CD4-positive, alpha-beta T cell (primary cell): ENCODE measurements at regions not wholly inside any gene's neighbourhood (a gene's known extent, or its start where the extent isn't known, plus 50 kb on each side); places are given as distances from the start of the nearest gene placed in this dataset.
"Not testable (repeated sequence)": the region's sequence is repeated elsewhere in the genome, so short reads cannot be mapped to it uniquely, and the experiment has no call there.

Experiments
- ATAC-seq: fragments of 200-7000 bp; cut with Tn5 transposase; one replicate; pipeline ENCODE4 v1.10.0; 2022; ENCODE audit warnings: mild to moderate bottlenecking; ENCODE audit not compliant: poor library complexity
- CTCF ChIA-PET: fragments of 350-600 bp; sonication (Branson Sonifier 250); formaldehyde crosslinking; loops from one replicate; lab custom pipeline; 2021; ENCODE audit warnings: antibody characterized with exemption, inconsistent platforms; lab: Charles Lee
- POLR2A ChIA-PET: fragments of 350-600 bp; sonication (Branson Sonifier 250); formaldehyde crosslinking; loops from one replicate; lab custom pipeline; 2021; ENCODE audit warnings: antibody characterized with exemption, inconsistent platforms; lab: Charles Lee
- DNase-seq, 14 experiments: peaks; one replicate each; pipeline ENCODE4 v3.0.0-alpha.2; 2013 to 2020; ENCODE audit warnings: mixed read lengths in 2 of 14
- H3K27ac ChIP-seq, 2 donors: one replicate each; pipeline versions ENCODE4 v1.5.1 to v1.7.0; 2013; ENCODE audit warnings: low read length in 2 of 2, low read depth in 1 of 2, mild to moderate bottlenecking in 1 of 2
- H3K27me3 ChIP-seq, 2 experiments: 1 replicate in 1 of 2; 2 replicates in 1 of 2; pipeline versions ENCODE4 v1.6.1 to v1.7.0; 2013; ENCODE audit warnings: low read length in 2 of 2, control low read depth in 1 of 2, mild to moderate bottlenecking in 1 of 2, moderate library complexity in 1 of 2; ENCODE audit not compliant: insufficient read depth in 2 of 2, control insufficient read depth in 1 of 2
- H3K36me3 ChIP-seq: one replicate; pipeline ENCODE4 v1.6.1; 2013; ENCODE audit warnings: low read length, control low read depth; ENCODE audit not compliant: insufficient read depth
- H3K4me1 ChIP-seq: one replicate; pipeline ENCODE4 v1.6.1; 2013; ENCODE audit warnings: low read length, control low read depth; ENCODE audit not compliant: insufficient read depth
- H3K4me3 ChIP-seq: one replicate; pipeline ENCODE4 v1.5.1; 2013; ENCODE audit warnings: mild to moderate bottlenecking, low read length, moderate library complexity
- H3K9me3 ChIP-seq, 2 experiments: 1 replicate in 1 of 2; 2 replicates in 1 of 2; pipeline versions ENCODE4 v1.6.1 to v1.7.0; 2013; ENCODE audit warnings: low read length in 2 of 2, mild to moderate bottlenecking in 2 of 2, control low read depth in 1 of 2, moderate library complexity in 1 of 2; ENCODE audit not compliant: control insufficient read depth in 1 of 2, insufficient read depth in 1 of 2
- H3K27ac Mint-ChIP-seq: one replicate; pipeline ENCODE4 v1.8.0; 2020; ENCODE audit warnings: mixed read lengths
- H3K27me3 Mint-ChIP-seq: one replicate; pipeline ENCODE4 v1.8.0; 2021; ENCODE audit warnings: mixed read lengths
- H3K36me3 Mint-ChIP-seq: one replicate; pipeline ENCODE4 v1.8.0; 2021; ENCODE audit warnings: low read depth, mixed read lengths
- H3K4me1 Mint-ChIP-seq: one replicate; pipeline ENCODE4 v1.8.0; 2021; ENCODE audit warnings: low read depth, mixed read lengths
- H3K4me3 Mint-ChIP-seq: one replicate; pipeline ENCODE4 v1.8.0; 2020; ENCODE audit warnings: mild to moderate bottlenecking, mixed read lengths
- H3K9me3 Mint-ChIP-seq: one replicate; pipeline ENCODE4 v1.8.0; 2020; ENCODE audit warnings: mixed read lengths
- CTCF ChIP-seq: fragments of 200-600 bp; IDR thresholded peaks from one replicate; pipeline ENCODE4 v1.8.0; 2022; ENCODE audit warnings: antibody characterized with exemption, mild to moderate bottlenecking
- intact Hi-C, 2 experiments: fragments of 100-400 bp; cut with DNase I in 1 of 2; cut with micrococcal nuclease in 1 of 2; formaldehyde crosslinking; loops; one replicate each; pipeline versions ENCODE4 v1.15.1 to v1.9.0; 2023 to 2025; cut with DNase I, micrococcal nuclease

GRCh38 chr1:217133958-217134856 lies 411.0 kb upstream of the ESRRG start:
- no peak for TF ChIP-seq CTCF
- no peak for ATAC-seq
- Histone ChIP-seq H3K36me3 (no peaks in the 10 kb centered on the region), H3K27ac (no peak overlapping the region), H3K4me3 (no peak overlapping the region), H3K9me3 (peaks cover 0 to 54% of the 10 kb centered on the region in 2 experiments), H3K27me3 (peaks cover 49 to 65% of the 10 kb centered on the region in 2 experiments), H3K4me1 (no peaks in the 10 kb centered on the region)
- H3K27me3 Mint-ChIP-seq, result peaks cover 77% of the 10 kb centered on the region
- POLR2A ChIA-PET, result no interaction called here
- H3K9me3 Mint-ChIP-seq, result no peaks in the 10 kb centered on the region
- intact Hi-C loops, result no loop called here
- CTCF ChIA-PET, result no interaction called here
- DNase-seq, result no peak
- no peaks in the 10 kb centered on the region for H3K36me3 Mint-ChIP-seq
- H3K4me1 Mint-ChIP-seq, result no peaks in the 10 kb centered on the region
- H3K27ac Mint-ChIP-seq, result no peak overlapping the region
- H3K4me3 Mint-ChIP-seq, result no peak overlapping the region

- no peak for DNase-seq
- CTCF ChIA-PET, result no interaction called here
- Mint-ChIP-seq H3K9me3 (no peaks in the 10 kb centered on the region), H3K4me1 (no peaks in the 10 kb centered on the region), H3K27ac (no peak overlapping the region), H3K36me3 (no peaks in the 10 kb centered on the region), H3K27me3 (peaks cover 66% of the 10 kb centered on the region), H3K4me3 (no peak overlapping the region)
- H3K36me3 ChIP-seq, result no peaks in the 10 kb centered on the region
- POLR2A ChIA-PET, result no interaction called here
- no peaks in the 10 kb centered on the region for H3K4me1 ChIP-seq
- H3K27ac ChIP-seq, result no peak overlapping the region
- H3K9me3 ChIP-seq, result peaks cover 0 to 45% of the 10 kb centered on the region in 2 experiments
- intact Hi-C loops, result no loop called here
- ATAC-seq, result no peak
- no peak for TF ChIP-seq CTCF
- no peak overlapping the region for H3K4me3 ChIP-seq
- peaks cover 40 to 54% of the 10 kb centered on the region in 2 experiments for H3K27me3 ChIP-seq
Measured at GRCh38 chr1:217133092-217133491, 409.9 kb upstream of the ESRRG start.

- intact Hi-C loops, POLR2A ChIA-PET, H3K4me1 Mint-ChIP-seq, H3K4me3 ChIP-seq, H3K27me3 ChIP-seq, H3K9me3 Mint-ChIP-seq, H3K36me3 Mint-ChIP-seq, H3K4me3 Mint-ChIP-seq, H3K27me3 Mint-ChIP-seq, H3K4me1 ChIP-seq, CTCF ChIA-PET, H3K9me3 ChIP-seq, ATAC-seq, H3K27ac Mint-ChIP-seq, DNase-seq, H3K36me3 ChIP-seq, H3K27ac ChIP-seq: not testable (repeated sequence)
Measured at GRCh38 chr1:217123340-217123739, 400.1 kb upstream of the ESRRG start.
